OCI-LY3 (cell line): ENCODE measurements at regions not wholly inside any gene's neighbourhood (a gene's known extent, or its start where the extent isn't known, plus 50 kb on each side); places are given as distances from the start of the nearest gene placed in this dataset.

Source experiments
- H2AFZ ChIP-seq: fragments of 200-600, 300-600 bp; shearing (Covaris generic); 2 replicates; pipeline ENCODE4 v1.6.0; 2014; ENCODE audit warnings: antibody characterized with exemption, low read depth, low read length
- H3K27ac ChIP-seq: fragments of 200-600, 300-600 bp; sonication (generic); 2 replicates; pipeline ENCODE4 v1.5.1; 2014; ENCODE audit warnings: mild to moderate bottlenecking, low read length, moderate library complexity, mixed read lengths
- H3K27me3 ChIP-seq: fragments of 200-600, 300-600 bp; sonication (generic); 2 replicates; pipeline ENCODE4 v1.6.1; 2014; ENCODE audit warnings: low read depth, low read length, mixed read lengths
- H3K36me3 ChIP-seq: fragments of 200-600, 300-600 bp; sonication (generic); replicated peaks from 2 replicates; pipeline ENCODE3; 2014; ENCODE audit warnings: low read depth, low read length, mixed read lengths
- H3K4me1 ChIP-seq: fragments of 300-600, 200-600 bp; sonication (generic); 2 replicates; pipeline ENCODE4 v1.6.1; 2014; ENCODE audit warnings: low read length, mixed read lengths
- H3K4me2 ChIP-seq: fragments of 200-600, 300-600 bp; sonication (generic); 2 replicates; pipeline ENCODE4 v1.6.1; 2014; ENCODE audit warnings: low read length, mixed read lengths
- H3K4me3 ChIP-seq: fragments of 300-600, 200-600 bp; sonication (generic); 2 replicates; pipeline ENCODE4 v1.5.1; 2014; ENCODE audit warnings: antibody characterized with exemption, mild to moderate bottlenecking, low read length, moderate library complexity
- H3K79me2 ChIP-seq: fragments of 300-600, 200-600 bp; shearing (Covaris generic); 2 replicates; pipeline ENCODE4 v1.6.1; 2014; ENCODE audit warnings: mild to moderate bottlenecking, low read length, mixed read lengths
- H3K9ac ChIP-seq: fragments of 300-600, 200-600 bp; shearing (Covaris generic); 2 replicates; pipeline ENCODE4 v1.6.0; 2014; ENCODE audit warnings: mild to moderate bottlenecking, low read length, moderate library complexity
- H3K9me3 ChIP-seq: fragments of 200-600, 300-600 bp; shearing (Covaris generic); 2 replicates; pipeline ENCODE4 v1.6.1; 2014; ENCODE audit warnings: low read length, mixed read lengths; ENCODE audit not compliant: insufficient read depth
- H4K20me1 ChIP-seq: fragments of 200-600, 300-600 bp; sonication (generic); 2 replicates; pipeline ENCODE4 v1.6.1; 2016; ENCODE audit warnings: low read length, mixed read lengths; ENCODE audit not compliant: insufficient read depth
- EZH2phosphoT487 ChIP-seq: fragments of 200-600 bp; shearing (Covaris generic); IDR thresholded peaks from 2 replicates; pipeline ENCODE4 v1.6.1; 2018; ENCODE audit warnings: antibody characterized with exemption, mixed run types, low read depth
- TF ChIP-seq, protein P1 (sequence below): fragments of 200-600, 300-600 bp; sonication (generic); IDR thresholded peaks from 2 replicates; pipeline ENCODE4 v1.5.1; 2014; ENCODE audit warnings: antibody characterized with exemption, low read length, low read depth

DNA sequence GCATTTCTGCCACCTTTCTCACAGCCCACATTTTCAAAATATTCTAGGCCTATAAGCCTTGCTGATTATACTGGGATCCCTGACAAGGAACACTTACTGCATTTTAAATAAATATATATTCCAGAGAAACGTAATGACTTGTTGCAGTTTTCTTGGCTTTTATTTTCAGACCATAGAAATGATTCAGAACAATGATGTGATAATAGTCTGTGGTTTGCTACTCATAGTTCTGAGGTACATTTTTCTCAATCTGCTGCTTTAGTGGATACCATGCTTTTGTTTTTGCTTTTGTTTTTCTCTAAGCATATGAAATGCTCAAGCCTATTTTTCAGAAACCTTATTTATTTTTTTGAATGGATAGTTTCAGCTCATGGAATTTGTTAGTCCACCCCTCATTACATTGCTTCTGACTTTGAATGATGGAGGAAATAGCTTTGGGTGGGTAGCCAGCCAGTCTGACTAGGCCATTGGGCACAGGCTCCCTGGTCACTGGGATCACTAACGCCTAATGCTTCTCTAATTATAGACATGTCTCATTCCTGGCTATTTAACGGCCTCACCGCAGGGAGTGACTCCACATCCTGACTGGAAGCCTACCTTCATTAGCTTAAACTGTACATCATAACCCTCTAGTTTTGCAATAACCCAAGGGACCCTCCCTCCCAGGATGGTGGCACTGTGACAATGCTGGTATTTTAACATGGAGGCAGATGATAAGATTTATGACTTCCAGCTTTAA, 66.1 kb downstream of the MBL2 start:
- Histone ChIP-seq H3K27ac (no peak overlapping the region), H3K9ac (no peak overlapping the region), H3K79me2 (no peaks in the 10 kb centered on the region), H3K27me3 (no peaks in the 10 kb centered on the region), H3K36me3 (no peaks in the 10 kb centered on the region), H4K20me1 (no peaks in the 10 kb centered on the region), H3K4me2 (no peak overlapping the region), H2AFZ (no peak overlapping the region), H3K4me1 (peaks cover 14% of the 10 kb centered on the region), H3K4me3 (no peak overlapping the region), H3K9me3 (no peaks in the 10 kb centered on the region)
- TF ChIP-seq, protein P1, sequence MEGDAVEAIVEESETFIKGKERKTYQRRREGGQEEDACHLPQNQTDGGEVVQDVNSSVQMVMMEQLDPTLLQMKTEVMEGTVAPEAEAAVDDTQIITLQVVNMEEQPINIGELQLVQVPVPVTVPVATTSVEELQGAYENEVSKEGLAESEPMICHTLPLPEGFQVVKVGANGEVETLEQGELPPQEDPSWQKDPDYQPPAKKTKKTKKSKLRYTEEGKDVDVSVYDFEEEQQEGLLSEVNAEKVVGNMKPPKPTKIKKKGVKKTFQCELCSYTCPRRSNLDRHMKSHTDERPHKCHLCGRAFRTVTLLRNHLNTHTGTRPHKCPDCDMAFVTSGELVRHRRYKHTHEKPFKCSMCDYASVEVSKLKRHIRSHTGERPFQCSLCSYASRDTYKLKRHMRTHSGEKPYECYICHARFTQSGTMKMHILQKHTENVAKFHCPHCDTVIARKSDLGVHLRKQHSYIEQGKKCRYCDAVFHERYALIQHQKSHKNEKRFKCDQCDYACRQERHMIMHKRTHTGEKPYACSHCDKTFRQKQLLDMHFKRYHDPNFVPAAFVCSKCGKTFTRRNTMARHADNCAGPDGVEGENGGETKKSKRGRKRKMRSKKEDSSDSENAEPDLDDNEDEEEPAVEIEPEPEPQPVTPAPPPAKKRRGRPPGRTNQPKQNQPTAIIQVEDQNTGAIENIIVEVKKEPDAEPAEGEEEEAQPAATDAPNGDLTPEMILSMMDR, result no peak
- no peak for TF ChIP-seq EZH2phosphoT487
